HG03575 (cell line): ENCODE measurements at regions not wholly inside any gene's neighbourhood (a gene's known extent, or its start where the extent isn't known, plus 50 kb on each side); places are given as distances from the start of the nearest gene placed in this dataset.

Experiments
- ATAC-seq: cut with Tn5 transposase; IDR thresholded peaks from one replicate; pipeline ENCODE4 v1.9.1; 2021; ENCODE audit not compliant: unreplicated experiment, insufficient number of reproducible peaks, low FRiP score; ENCODE audit errors: extremely low read depth

DNA sequence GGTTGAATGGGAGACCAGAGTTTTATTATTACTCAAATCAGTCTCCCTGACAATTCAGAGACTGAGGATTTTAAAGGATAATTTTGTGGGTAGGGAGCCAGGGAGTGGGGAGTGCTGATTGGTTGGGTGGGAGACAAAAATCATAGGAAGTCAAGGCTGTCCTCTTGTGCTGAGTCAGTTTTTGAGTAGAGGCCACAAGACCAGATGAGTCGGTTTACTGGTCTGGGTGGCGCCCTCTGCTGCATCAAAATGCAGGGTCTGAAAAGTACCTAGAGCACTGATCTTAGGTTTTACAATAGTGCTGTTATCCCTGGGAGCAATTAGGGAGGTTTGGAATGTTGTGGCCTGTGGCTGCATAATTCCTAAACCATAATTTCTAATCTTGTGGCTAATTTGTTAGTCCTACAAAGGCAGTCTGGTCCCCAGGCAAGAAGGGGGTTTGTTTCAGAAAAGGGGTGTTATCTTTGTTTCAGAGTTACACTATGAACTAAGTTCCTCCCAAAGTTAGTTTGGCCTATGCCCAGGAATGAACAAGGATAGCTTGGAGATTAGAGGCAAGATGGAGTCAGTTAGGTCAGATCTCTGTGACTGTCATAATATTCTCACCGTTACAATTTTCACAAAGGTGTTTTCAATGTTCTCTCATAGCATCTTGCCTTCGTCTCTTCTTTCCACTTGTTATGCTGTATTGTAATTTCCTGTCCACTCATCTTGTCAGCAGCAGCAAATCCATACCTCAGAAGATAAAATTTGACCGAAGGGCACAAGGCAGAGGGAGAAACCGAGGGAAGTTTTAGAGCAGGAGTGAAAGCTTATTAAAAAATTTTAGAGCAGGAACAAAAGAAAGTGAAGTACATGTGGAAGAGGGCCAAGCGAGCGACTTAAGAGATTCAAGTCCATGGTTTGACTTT lies 59.2 kb upstream of the CLINT1 start:
- no peak for ATAC-seq

DNA sequence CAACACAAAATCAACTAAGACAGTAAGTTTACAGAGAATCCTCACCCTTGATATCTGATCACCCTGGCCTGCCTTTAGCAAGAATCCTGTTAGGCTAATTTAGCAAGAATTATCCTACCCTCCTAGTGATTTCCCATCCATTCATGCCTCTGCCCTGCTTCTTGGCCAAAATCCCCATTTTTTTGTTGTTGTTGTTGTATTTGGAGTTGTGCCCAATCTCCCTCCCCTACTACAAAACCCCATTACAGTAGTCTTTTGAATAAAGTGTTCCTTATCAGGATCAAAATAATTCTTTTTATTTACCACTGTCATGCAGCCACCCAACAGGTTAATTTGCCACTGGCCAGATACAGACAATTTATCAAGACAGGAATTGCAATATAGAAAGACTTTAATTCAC lies 58.5 kb upstream of the CLINT1 start:
- no peak for ATAC-seq

DNA sequence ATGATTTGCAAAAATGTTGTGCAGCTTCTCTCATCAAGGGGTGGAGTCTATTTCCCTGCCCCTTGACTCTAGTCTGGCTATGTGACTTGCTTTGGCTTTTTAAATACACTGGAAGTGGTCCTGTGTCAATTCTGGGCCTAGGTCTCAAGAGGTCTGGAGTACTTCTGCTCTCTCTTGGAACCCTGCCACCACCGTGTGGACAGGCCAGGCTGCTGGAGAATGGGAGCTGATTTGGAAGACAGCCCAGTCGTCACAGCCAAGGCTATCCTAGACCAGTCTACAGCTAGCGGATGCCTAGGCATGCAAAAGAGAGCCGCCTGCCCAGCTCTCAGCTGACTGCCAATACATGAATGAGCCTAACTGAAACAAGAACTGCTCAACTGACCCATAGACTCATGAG lies 56.7 kb upstream of the CLINT1 start:
- ATAC-seq, result no peak

DNA sequence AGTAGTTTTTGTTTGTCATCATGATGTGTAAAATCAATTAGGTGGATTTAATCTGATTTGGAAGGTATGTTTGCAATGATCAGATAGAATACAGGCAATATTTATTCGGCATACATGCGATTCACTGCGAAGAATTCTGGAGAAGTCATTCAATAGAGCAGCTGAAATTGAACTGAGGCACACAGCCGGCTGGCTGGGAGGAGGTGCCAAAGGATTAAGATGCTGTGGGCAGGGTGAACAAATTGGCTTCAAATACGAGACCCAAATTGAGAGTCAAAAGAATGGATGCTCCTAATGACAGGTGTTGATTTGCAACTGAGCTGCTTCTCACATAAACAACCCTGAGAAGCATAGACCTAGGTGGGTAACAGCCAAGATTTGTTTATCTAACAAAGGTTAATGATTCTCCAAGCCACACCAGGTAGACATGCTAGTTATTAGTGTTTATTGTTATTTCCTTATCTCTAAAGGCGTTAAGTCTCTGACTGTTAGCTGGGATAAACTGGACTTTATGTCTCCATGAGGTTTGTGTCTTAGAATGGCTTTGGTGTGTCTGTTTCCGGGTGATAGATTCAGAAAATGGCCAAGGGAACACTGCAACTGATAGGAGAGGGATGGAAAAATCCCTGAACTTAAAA lies 55.3 kb upstream of the CLINT1 start:
- ATAC-seq, result no peak

DNA sequence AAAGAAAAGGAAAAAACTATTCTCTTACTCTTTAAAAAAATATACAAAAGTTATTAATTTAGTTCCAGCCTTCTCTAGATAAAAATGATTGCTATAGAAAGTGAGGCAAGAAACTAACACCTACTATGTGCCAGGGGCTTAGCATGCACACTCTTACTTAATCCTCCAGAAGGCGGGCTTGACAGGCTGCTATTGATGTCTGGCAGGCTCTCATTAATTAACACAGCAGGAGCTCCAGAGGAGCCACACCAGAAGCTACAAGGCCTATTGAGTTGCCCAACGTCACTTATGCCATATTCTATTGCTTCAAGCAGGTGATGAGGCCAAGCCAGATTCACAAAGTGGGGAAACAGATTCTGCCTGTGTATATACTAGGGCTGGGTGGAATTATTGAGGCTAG lies 54.6 kb upstream of the CLINT1 start:
- no peak for ATAC-seq

DNA sequence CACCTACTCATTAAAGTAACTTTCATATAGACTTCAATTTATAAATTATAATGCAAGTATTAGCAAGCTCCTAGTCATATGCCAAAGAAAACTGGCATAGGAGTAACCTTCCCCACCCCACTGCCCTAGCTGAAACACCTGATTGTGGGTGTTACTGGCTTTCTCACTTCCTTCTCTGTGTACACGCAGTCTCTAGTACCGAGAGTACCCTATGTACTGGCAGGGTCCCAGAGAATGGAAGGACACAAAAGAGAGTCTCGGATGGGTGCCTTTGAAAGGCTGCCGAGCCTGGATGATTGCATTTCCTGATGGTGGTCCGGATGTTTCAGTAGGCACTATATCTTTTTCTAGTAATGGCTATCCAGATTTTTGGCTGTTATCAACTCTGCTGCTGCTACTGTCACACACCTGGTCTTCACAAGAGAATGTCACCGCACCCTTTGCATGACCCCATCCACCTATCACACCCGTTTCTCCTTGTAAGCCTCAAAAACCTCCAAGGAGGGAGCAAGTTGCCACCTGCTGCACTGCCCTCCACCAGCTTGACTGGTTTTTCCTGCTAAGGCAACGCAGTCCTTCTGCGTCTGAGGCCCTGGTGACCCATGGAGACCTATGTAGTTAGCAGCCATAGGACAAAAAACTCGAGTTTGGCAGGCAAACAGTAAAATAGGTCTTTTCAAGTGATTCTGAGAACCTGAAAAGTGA lies 53.8 kb upstream of the CLINT1 start:
- no peak for ATAC-seq

DNA sequence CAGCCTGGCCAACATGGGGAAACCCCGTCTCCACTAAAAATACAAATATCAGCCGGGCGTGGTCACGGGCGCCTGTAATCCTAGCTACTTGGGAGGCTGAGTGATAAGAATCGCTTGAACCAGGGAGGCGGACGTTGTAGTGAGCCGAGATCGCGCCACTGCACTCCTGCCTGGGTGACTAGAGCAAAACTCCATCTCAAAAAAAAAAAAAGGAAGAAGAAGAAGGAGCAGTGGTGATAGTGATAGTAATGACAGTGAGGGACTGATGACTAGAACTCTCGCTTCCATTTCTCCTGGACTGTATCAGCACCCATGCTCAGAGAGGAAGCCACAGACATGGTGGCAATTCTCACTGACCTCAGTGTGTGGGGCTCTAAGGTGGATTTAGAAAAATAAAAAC lies 52.6 kb upstream of the CLINT1 start:
- no peak for ATAC-seq
